GM12874 (cell line): ENCODE measurements at regions not wholly inside any gene's neighbourhood (a gene's known extent, or its start where the extent isn't known, plus 50 kb on each side); places are given as distances from the start of the nearest gene placed in this dataset.

Source experiments
- CTCF ChIP-seq: IDR thresholded peaks from 2 replicates; pipeline ENCODE4 v1.5.1; 2011; ENCODE audit warnings: low read depth, mild to moderate bottlenecking, control low read depth, low read length, moderate library complexity; ENCODE audit not compliant: insufficient read depth

GRCh38 chr5:159736844-159737243 is 179.4 kb upstream of the ADRA1B start:
- no peak for TF ChIP-seq CTCF

GRCh38 chr5:159737263-159737662 is 179.0 kb upstream of the ADRA1B start:
- TF ChIP-seq CTCF: no peak

- TF ChIP-seq CTCF: no peak
Observed at GRCh38 chr5:159741829-159742322, 174.4 kb upstream of the ADRA1B start.

- no peak for TF ChIP-seq CTCF
Observed at GRCh38 chr5:159743234-159743633, 173.0 kb upstream of the ADRA1B start.

- no peak for TF ChIP-seq CTCF
Observed at GRCh38 chr5:159746707-159747106, 169.6 kb upstream of the ADRA1B start.

- no peak for TF ChIP-seq CTCF
Observed at GRCh38 chr5:159749146-159749545, 167.1 kb upstream of the ADRA1B start.

GRCh38 chr5:159750226-159750625 is 166.1 kb upstream of the ADRA1B start:
- TF ChIP-seq CTCF: no peak

GRCh38 chr5:159751459-159751858 is 164.8 kb upstream of the ADRA1B start:
- no peak for TF ChIP-seq CTCF
